Medulla oblongata (tissue), 1 donor: ENCODE measurements at regions not wholly inside any gene's neighbourhood (a gene's known extent, or its start where the extent isn't known, plus 50 kb on each side); places are given as distances from the start of the nearest gene placed in this dataset.

Experiments
- DNase-seq: peaks from one replicate; pipeline ENCODE4 v3.0.0-alpha.2; 2015; ENCODE audit errors: extremely low spot score

DNA sequence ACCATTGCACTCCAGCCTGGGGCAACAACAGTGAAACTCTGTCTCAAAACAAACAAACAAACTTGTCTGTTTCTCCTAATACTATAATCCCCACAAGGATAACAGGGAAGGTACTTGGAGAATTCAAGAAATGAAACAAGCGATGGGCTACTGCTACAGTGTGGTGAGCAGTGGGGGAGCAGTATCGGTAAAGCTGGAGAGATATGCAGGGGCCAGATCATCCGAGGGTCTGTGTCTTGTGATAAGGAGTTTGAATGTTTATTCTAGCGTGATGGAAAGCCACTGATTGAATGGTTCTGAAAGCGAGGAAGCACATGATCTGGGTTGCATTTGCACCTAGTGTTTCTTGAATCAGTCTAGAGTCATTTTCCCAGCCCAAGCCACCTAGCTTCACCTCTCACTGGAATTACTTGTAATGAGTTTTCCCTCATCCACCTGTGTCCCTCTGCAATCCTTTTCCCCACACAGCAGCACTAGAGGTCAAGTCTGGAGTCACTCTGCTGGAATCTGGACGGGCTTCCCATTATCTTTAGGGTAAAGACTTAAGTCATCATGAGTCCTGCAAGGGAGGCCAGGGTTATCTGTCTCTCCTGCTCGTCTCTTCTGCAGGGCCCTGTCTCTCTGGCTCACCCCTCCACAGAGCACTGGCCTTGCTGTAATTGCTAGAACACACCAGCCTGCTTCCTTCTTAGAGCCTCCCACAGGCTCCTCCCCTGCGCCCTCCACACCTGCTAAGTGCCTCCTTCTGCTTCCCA lies 162.3 kb downstream of the KLF5 start:
- no peak for DNase-seq

DNA sequence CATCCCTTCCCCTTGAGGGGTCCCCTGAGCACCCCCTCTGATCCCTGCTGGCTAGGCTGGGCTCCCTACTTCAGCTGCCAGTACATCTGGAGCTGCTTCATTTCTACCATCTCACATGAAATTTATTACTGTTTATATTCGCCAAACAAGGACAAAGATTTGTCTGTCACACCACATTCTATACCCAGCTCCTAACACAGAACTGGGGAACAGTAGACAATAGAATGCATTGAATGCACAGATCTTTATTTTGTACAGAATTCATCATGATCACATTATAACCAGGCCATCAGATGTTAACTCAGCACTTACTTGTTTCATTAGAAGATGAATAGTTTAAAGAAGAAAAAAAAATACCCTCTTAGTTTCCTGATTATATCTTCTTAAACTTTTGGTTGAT lies 159.4 kb downstream of the KLF5 start:
- DNase-seq: no peak

GRCh38 chr13:73216381-73216831 lies 157.6 kb downstream of the KLF5 start:
- DNase-seq: no peak

DNA sequence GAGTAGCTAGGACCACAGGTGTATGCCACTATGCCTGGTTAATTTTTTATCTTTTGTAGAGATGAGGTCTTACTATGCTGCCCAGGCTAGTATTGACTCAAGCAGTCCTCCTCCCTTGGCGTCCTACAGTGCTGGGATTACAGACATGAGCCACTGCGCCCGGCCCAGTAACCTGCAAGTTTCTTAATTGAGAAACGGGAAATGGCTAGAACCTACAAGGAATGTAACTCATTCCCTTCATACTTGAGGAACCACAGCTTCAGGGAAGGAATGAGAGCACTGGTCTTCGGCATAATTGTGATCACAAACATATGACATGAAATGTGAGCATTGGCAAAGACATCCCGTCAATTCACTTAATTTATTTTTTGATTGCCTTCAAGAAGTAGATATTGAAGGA lies 157.0 kb downstream of the KLF5 start:
- no peak for DNase-seq

GRCh38 chr13:73212482-73212881 lies 153.7 kb downstream of the KLF5 start:
- DNase-seq: no peak

- DNase-seq: no peak
Measured at GRCh38 chr13:73210218-73210883, 151.5 kb downstream of the KLF5 start.

DNA sequence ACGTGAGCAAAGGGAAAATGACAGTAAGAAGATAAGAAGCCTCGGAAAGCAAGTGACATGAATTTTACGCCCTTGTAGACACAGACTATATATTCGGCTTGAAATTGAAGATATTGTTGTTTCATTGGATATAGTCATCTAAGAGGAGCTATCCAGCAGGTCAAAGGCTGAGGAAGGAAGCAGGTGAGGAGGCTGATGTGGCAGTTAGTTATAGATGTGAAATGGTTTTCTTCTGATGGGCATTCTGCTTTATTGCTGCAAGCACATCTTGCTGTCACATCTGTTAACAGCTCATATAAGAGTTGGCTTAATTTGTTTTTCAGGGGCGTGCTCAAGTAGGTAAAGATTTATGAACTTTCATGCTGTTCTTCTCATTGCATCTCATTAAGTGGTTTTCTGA lies 146.1 kb downstream of the KLF5 start:
- no peak for DNase-seq

DNA sequence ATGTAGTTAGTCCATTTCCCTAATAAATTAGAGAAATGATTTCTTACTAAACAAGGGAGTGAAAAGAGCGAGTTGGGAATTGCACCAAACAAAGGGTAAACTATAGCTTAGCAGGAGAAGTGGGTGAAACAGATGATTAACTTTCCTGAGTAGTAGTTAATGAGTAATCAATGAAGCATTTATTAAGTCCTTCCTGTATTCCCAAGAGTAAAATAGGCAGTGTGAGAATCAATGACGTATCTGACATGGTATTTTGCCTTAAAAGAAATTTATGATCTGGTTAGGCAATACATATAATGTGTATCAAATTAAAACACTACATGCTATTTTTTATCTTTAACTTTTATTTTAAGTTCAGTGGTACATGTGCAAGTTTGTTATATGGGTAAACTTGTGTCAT lies 142.8 kb downstream of the KLF5 start:
- no peak for DNase-seq

GRCh38 chr13:73198991-73199411 lies 140.2 kb downstream of the KLF5 start:
- no peak for DNase-seq

DNA sequence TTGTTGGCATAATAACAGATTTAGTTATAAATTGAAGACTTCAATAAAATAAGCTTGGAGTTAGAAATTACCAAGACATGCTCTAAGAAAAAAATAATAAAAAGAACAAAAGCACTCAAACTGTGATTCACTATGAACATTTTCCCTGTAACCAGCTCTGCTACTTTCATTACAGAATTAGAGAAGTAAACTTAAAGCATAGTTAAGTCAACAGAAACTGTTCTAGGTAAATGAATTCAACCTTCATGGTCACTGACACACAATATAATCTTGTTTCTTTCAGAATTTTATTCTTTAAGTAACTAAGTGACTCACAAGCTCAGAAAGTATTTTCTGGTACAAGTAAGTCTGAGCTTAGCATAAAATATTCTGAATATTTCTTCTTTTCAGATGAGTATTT lies 136.3 kb downstream of the KLF5 start:
- DNase-seq: no peak

DNA sequence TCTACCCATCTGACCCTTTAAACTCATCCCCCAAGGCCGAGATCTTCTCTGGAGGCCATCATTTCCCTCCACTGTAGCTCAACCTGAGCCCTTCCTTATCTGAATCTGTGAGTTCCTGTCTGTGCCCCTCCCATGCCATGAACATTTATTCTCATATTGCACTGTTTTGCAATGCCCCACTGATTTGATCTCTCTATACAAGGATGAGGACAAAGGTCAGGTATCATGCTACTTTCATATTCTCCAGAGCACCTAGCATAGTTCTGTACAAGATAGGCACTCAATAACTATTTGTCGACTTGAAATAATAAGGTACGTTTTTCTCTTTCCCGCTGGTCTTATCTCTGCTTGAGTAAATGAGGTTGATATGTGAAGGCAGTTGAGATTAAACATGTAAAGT lies 135.5 kb downstream of the KLF5 start:
- DNase-seq: no peak

GRCh38 chr13:73193554-73193953 lies 134.7 kb downstream of the KLF5 start:
- no peak for DNase-seq

GRCh38 chr13:73190477-73190876 lies 131.7 kb downstream of the KLF5 start:
- peak; percentile 30 for DNase-seq

- no peak for DNase-seq
Measured at GRCh38 chr13:73189776-73190175, 131.0 kb downstream of the KLF5 start.

DNA sequence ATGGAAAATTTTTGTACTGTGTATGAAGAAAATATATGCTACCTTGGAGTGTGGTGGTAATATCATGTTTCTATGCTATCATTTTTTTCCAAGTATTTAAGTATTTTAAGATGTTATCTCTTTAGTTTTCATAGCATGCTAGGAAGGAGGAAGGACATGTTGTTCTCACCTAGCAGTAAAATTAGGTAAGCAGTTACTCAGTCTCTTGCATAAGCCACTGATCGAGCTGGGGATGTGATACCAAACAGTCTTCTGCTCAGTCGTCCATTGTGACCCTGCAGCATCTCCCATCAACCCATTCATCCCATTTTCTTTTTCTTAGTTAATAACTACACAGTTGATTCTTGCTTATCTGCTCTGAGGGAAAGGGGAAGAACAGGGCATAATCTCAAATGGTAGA lies 130.6 kb downstream of the KLF5 start:
- DNase-seq: no peak

DNA sequence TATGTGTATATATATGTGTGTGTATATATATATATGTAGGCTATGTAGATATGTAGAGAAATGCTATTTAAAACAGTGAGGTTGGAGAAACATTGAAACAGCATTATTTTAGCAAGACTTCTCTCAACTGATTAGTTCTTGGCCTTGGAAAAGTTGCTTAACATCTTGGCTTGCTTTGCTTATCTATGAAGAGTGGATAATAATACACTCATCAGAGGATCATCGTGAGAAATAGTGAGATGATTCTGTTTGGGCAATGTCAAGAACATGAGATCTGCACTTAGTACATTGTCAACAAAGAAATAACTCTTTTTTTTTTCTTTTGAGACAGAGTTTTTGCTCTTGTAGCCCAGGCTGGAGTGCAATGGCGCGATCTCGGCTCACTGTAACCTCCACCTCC lies 128.3 kb downstream of the KLF5 start:
- no peak for DNase-seq

DNA sequence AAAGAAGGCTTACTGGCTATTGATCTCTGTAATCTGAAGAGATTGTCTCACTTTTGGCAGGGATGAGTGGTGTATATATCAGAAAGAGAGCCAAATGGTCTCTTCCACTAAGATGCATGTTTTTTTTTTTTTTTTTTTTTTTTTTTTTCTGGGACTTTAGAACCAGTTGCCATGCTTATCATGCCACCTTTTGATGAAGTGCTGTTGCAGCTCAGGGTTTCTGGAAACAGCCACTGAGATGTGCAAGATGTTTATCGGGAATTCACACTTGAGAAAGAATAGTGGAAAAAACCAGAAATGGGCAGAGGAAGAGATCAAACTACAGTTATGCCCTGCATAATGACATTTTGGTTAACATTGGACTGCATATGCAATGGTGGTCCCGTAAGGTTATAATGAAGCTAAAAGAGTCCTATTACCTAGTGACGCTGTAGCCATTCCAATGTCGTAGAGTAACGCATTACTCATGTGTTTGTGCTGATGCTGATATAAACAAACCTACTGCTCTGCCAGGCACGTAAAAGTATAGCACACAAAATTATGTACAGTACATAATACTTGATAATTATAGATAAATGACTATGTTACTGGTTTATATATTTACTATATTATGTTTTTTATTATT lies 121.0 kb downstream of the KLF5 start:
- no peak for DNase-seq

- no peak for DNase-seq
Measured at GRCh38 chr13:73177916-73178565, 119.2 kb downstream of the KLF5 start.

DNA sequence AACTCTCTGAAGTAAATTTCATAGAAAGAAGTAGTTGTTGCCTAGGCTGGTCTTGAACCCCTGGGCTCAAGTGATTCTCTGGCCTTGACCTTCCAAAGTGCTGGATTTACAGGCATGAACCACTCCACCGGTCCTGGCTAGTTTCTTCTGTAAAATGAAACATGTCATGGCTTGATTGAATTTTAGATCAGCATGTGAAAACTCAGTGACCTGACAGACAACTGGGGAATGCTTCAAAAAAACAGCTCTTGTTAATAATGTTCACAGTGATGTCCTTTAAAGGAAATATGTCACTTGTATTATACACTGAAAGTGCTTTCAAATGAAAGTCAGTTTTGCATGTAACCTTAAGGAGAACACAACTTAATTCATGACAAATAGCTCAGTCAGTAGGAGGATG lies 118.2 kb downstream of the KLF5 start:
- DNase-seq: no peak

DNA sequence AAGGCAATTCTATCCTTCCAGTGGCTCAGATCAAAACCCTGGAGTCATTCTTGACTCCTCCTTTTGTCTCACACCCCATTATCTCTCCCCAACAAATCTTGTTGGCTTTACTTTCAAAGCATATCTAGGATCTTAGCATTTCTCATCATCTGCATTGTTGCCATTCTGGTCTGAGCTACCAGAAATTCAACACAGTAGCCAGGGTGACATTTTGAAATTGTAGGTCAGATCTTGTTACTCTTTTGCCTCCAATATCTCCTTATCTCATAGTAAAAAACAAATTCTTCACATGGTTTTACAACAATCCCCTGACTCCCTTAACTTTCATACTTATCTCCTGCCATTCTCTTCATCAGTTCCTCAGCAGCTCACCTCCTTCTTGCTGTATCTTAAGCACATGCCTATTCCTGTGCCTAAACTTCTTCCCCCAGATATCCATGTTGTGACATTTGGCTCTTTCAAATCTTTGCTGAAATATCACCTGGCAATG lies 115.8 kb downstream of the KLF5 start:
- no peak for DNase-seq

GRCh38 chr13:73173279-73173811 lies 114.5 kb downstream of the KLF5 start:
- no peak for DNase-seq

- no peak for DNase-seq
Measured at GRCh38 chr13:73171926-73172325, 113.1 kb downstream of the KLF5 start.
